HL-60 (cell line): ENCODE measurements at regions not wholly inside any gene's neighbourhood (a gene's known extent, or its start where the extent isn't known, plus 50 kb on each side); places are given as distances from the start of the nearest gene placed in this dataset.

Experiments used
- DNase-seq, 2 experiments: peaks; one replicate each; pipeline ENCODE4 v3.0.0-alpha.2; 2010 to 2020; ENCODE audit warnings: low read depth in 1 of 2, low spot score in 1 of 2
- H3K27ac ChIP-seq: fragments of 250-450 bp; sonication (Bioruptor Pico); replicated peaks from 2 replicates; pipeline ENCODE4 v1.5.1; 2020; ENCODE audit warnings: mild to moderate bottlenecking, moderate library complexity
- H3K27me3 ChIP-seq: fragments of 250-450 bp; sonication (Bioruptor Pico); 2 replicates; pipeline ENCODE4 v1.5.1; 2021; ENCODE audit warnings: mild to moderate bottlenecking, moderate library complexity; ENCODE audit not compliant: insufficient read depth, poor library complexity, severe bottlenecking
- H3K4me3 ChIP-seq: replicated peaks from 2 replicates; pipeline ENCODE4 v1.5.1; 2011; ENCODE audit warnings: mild to moderate bottlenecking, control low read depth, low read length; ENCODE audit not compliant: insufficient read depth
- GABPA ChIP-seq: IDR thresholded peaks from 2 replicates; pipeline ENCODE4 v1.6.1; 2012; ENCODE audit warnings: low read depth
- POLR2AphosphoS5 ChIP-seq: IDR thresholded peaks from 2 replicates; pipeline ENCODE4 v1.6.1; 2012; ENCODE audit warnings: low read depth
- SPI1 ChIP-seq: IDR thresholded peaks from 2 replicates; pipeline ENCODE4 v1.6.1; 2012; ENCODE audit warnings: low read depth, mild to moderate bottlenecking, borderline replicate concordance
- TF ChIP-seq, protein P1 (sequence below): IDR thresholded peaks from 2 replicates; pipeline ENCODE4 v1.6.1; 2012; ENCODE audit warnings: low read depth; ENCODE audit not compliant: insufficient replicate concordance
- TF ChIP-seq, protein P2 (sequence below): IDR thresholded peaks from one replicate; pipeline ENCODE4 v1.5.1; 2011; ENCODE audit warnings: low read length, control low read depth, inconsistent platforms; ENCODE audit not compliant: insufficient read depth

DNA sequence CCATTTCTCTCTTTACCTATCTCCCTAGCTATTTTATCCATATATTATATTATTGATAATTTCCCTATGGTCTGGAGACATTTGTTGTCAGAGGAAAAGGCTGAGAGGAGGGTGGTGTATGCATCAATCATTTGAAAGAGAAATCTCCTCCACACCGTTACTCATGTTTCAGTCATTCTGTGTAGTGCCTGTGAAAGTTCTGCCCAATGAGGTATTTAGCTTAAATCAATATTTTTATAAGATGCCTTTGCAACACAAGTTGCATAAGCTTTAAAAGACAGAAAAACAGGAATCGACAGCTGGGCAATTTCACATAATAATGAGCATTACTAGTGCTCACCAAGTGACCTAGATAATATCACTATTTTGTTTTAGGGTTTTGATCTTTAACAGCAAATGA is 363.7 kb upstream of the FSIP2 start:
- H3K27ac ChIP-seq = no peak overlapping the region
- H3K27me3 ChIP-seq = no peaks in the 10 kb centered on the region
- TF ChIP-seq GABPA (no peak), POLR2AphosphoS5 (no peak), SPI1 (no peak)
- TF ChIP-seq, protein P1, sequence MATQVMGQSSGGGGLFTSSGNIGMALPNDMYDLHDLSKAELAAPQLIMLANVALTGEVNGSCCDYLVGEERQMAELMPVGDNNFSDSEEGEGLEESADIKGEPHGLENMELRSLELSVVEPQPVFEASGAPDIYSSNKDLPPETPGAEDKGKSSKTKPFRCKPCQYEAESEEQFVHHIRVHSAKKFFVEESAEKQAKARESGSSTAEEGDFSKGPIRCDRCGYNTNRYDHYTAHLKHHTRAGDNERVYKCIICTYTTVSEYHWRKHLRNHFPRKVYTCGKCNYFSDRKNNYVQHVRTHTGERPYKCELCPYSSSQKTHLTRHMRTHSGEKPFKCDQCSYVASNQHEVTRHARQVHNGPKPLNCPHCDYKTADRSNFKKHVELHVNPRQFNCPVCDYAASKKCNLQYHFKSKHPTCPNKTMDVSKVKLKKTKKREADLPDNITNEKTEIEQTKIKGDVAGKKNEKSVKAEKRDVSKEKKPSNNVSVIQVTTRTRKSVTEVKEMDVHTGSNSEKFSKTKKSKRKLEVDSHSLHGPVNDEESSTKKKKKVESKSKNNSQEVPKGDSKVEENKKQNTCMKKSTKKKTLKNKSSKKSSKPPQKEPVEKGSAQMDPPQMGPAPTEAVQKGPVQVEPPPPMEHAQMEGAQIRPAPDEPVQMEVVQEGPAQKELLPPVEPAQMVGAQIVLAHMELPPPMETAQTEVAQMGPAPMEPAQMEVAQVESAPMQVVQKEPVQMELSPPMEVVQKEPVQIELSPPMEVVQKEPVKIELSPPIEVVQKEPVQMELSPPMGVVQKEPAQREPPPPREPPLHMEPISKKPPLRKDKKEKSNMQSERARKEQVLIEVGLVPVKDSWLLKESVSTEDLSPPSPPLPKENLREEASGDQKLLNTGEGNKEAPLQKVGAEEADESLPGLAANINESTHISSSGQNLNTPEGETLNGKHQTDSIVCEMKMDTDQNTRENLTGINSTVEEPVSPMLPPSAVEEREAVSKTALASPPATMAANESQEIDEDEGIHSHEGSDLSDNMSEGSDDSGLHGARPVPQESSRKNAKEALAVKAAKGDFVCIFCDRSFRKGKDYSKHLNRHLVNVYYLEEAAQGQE = no peak
- TF ChIP-seq, protein P2, sequence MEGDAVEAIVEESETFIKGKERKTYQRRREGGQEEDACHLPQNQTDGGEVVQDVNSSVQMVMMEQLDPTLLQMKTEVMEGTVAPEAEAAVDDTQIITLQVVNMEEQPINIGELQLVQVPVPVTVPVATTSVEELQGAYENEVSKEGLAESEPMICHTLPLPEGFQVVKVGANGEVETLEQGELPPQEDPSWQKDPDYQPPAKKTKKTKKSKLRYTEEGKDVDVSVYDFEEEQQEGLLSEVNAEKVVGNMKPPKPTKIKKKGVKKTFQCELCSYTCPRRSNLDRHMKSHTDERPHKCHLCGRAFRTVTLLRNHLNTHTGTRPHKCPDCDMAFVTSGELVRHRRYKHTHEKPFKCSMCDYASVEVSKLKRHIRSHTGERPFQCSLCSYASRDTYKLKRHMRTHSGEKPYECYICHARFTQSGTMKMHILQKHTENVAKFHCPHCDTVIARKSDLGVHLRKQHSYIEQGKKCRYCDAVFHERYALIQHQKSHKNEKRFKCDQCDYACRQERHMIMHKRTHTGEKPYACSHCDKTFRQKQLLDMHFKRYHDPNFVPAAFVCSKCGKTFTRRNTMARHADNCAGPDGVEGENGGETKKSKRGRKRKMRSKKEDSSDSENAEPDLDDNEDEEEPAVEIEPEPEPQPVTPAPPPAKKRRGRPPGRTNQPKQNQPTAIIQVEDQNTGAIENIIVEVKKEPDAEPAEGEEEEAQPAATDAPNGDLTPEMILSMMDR = no peak
- H3K4me3 ChIP-seq = no peak overlapping the region
- no peak for DNase-seq

DNA sequence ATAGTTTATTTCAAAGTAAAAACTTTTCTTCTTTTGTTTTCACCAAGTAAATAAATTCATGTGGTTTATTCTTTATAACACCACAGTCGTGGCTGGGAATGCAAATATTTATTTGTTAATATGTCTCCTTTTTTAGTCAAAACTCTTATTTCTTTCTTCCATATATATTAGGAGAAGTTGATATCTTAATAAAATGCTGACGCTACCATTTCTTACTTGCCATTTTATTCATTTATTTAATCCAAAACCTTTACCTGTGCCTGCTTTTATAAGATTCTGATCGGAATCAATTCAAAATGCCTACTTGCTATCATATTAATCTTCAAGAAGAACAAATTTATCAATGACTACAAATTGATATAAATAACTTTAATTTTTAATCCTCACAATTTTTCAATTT is 362.9 kb upstream of the FSIP2 start:
- Histone ChIP-seq H3K27ac (no peak overlapping the region), H3K27me3 (no peaks in the 10 kb centered on the region), H3K4me3 (no peak overlapping the region)
- TF ChIP-seq SPI1 (no peak), GABPA (no peak), POLR2AphosphoS5 (no peak)
- TF ChIP-seq, protein P1 = no peak
- TF ChIP-seq, protein P2 = no peak
- DNase-seq = no peak

DNA sequence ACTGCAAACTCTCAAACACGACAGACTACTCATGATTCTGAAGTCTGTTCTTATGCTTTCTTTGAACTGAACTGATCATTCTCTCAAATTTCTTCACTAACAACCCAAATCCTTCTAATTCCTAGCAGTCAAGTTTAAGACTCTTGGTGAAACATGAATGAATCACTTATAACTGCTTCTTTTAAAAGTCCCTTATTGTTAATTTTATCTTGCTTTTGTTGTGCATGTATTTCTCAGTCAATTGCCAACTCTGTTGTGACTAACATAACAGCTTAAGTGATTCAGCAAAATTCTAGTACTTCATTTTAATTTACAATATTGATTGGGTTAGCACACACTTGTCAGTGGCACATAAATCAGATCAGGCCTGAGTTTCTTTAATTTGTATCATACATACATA is 357.0 kb upstream of the FSIP2 start:
- TF ChIP-seq GABPA = no peak
- TF ChIP-seq SPI1 = no peak
- TF ChIP-seq, protein P1 = no peak
- TF ChIP-seq POLR2AphosphoS5 = no peak
- TF ChIP-seq, protein P2 = no peak
- Histone ChIP-seq H3K27ac (no peak overlapping the region), H3K4me3 (no peak overlapping the region), H3K27me3 (no peaks in the 10 kb centered on the region)
- no peak for DNase-seq
